HG02981 (cell line): ENCODE measurements at regions not wholly inside any gene's neighbourhood (a gene's known extent, or its start where the extent isn't known, plus 50 kb on each side); places are given as distances from the start of the nearest gene placed in this dataset.

Source experiments
- ATAC-seq: cut with Tn5 transposase; IDR thresholded peaks from one replicate; pipeline ENCODE4 v1.9.1; 2021; ENCODE audit warnings: mild to moderate bottlenecking, moderate library complexity; ENCODE audit not compliant: unreplicated experiment

GRCh38 chr6:169844946-169845345 is 93.5 kb downstream of the ERMARD start:
- ATAC-seq: no peak

DNA sequence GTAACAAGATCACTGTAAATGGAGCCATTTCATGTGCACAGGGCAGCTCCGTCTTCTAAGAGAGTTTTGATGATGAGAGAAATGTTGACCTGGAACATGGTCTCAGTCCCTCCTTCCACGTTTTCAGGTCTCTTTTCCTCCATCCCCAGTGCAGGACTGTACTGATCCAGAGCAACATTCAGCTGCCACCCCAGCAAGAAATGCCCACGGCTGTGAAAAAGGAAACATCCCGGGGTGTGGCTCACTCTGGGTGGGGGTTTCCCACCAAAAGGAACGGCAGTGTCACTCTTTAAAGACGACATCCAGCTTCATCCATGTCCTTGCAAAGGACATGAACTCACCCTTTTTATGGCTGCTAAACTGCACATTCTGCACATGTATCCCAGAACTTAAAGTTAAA is 92.6 kb downstream of the ERMARD start:
- ATAC-seq: no peak

DNA sequence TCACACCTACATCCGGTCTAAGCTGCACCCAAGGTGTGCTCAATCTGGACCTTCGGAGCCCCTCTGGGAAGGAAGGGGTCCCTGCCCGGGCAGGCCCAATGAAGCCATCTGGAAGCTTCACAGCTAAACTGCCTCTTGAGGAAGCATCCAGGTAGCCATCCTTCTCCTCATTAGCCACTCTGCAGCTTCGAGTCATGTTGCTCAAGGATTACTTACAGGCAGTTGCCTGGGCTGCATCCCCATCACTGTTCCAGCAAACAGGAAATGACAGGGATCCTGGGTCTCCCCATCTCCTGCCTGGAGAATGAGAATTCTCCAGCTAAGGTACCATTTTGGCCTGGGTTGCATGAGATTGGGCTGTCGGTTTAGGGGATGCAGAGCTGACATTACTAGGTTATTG is 91.7 kb downstream of the ERMARD start:
- no peak for ATAC-seq

DNA sequence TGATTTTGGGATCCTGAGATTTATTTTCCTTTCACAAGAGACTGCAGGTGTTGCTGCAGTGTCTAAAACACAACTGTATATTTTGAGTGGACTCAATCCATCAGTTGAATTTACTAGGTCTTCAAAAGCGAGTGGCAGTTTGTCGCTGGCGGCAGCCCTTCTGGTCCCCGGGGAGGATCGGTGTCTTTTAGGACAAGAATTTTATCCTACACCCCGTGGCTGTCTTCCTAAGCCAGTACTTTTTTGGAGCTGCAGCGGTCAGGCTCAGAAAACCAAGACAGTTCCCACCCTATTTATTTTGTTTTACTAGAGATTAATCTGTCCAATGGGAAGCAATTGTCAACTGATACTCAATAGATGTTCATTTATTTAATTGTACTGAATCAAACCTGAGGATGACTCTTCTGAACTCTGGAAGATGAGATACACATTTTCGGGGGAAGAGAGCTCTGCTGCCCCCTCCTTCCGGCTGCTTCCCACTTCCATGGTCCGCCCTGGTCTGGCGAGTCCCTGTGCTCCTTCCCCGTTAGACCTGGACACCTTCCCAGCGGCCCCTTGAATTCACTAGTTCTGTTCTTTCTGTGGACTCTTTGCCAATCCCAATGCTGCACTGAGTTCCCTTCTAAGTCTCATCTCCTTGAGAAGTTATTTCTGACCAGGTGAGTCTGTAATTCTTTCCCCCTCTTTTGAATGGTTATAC is 90.6 kb downstream of the ERMARD start:
- no peak for ATAC-seq

- no peak for ATAC-seq
Measured at GRCh38 chr6:169841251-169841650, 89.8 kb downstream of the ERMARD start.

- no peak for ATAC-seq
Measured at GRCh38 chr6:169839898-169840631, 88.6 kb downstream of the ERMARD start.

- ATAC-seq: no peak
Measured at GRCh38 chr6:169839493-169839892, 88.1 kb downstream of the ERMARD start.

DNA sequence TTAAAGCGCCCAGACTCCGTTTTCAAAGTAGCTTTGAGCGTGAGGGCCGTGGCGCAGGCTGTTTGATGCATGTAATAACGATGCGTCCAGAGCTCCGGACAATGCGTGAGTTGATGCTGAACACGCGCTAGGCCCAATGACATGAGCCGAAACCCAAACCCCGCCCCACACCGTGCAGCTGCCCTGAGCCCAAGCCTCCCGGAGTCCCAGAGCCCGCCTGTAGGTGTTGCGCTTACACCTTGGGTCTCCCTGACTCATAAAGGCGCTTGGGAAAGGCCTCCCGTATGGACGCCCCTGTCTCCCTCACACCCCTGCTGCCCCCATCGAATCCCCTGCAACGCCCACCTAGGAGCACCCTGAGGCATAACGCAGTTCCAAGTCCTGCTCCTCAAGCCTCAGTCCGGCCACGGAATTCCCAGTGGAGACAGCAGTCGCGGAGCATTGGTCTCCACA is 87.6 kb downstream of the ERMARD start:
- no peak for ATAC-seq

GRCh38 chr6:169838346-169839028 is 87.1 kb downstream of the ERMARD start:
- no peak for ATAC-seq

GRCh38 chr6:169837529-169838250 is 86.3 kb downstream of the ERMARD start:
- ATAC-seq: no peak

- ATAC-seq: no peak
Measured at GRCh38 chr6:169833258-169833794, 81.9 kb downstream of the ERMARD start.

GRCh38 chr6:169832247-169832948 is 81.0 kb downstream of the ERMARD start:
- ATAC-seq: no peak

DNA sequence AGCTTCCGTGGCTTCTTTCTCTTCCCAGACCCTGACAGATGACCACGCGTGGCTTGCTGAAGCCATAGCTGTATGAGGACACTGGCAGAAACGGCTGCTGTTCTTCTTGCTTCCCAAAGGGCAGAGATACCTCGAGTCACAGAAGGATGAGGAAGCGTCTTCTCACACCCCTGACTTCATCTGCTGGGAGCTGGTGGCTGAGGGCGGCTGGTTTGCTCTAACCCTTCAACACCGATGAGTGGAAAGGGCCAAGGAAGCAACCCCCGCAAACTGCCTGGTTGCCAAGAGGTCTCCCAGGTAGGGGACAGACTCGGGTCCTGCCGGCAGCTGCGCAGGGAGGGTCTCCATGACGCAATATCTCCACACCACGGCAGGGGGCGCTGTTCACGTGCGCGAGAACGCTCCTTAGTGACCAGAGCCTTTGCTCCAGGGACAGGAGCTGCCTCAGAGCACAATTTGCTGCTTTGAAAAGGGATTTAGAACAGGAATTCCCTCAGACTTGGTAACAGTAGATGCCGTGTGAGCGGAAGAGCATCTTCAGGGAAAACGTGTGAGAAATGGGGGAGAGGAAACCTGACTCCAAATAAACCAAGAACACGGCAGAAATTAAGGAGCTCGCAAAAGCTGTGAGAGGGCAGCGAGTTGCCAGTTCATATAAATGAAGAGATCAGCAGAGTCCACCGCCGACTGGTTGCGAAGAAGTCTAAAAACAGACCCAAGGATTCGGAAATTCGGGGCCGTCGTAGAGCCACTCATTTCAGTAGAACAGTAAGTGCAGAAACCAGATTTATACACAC is 80.2 kb downstream of the ERMARD start:
- ATAC-seq: peak; percentile 59
